SU-DHL-6 (cell line): ENCODE measurements at regions not wholly inside any gene's neighbourhood (a gene's known extent, or its start where the extent isn't known, plus 50 kb on each side); places are given as distances from the start of the nearest gene placed in this dataset.

Experiments
- H2AFZ ChIP-seq: fragments of 200-600 bp; sonication (generic); 2 replicates; pipeline ENCODE4 v1.6.1; 2014; ENCODE audit warnings: low read depth, mild to moderate bottlenecking, moderate library complexity, mixed read lengths, antibody characterized with exemption, low read length; ENCODE audit not compliant: severe bottlenecking
- H3F3A ChIP-seq: fragments of 200-600 bp; shearing (Covaris generic); 2 replicates; pipeline ENCODE4 v1.6.0; 2016; ENCODE audit warnings: antibody characterized with exemption, mild to moderate bottlenecking; ENCODE audit not compliant: insufficient read depth
- H3K27ac ChIP-seq: fragments of 200-600 bp; sonication (generic); 2 replicates; pipeline ENCODE4 v1.5.1; 2016; ENCODE audit warnings: low read depth, mild to moderate bottlenecking, low read length, moderate library complexity, mixed read lengths
- H3K27me3 ChIP-seq: fragments of 200-600 bp; sonication (generic), shearing (Covaris generic); 2 replicates; pipeline ENCODE4 v1.6.0; 2014; ENCODE audit warnings: mild to moderate bottlenecking, low read length
- H3K36me3 ChIP-seq: fragments of 200-600 bp; sonication (generic); 2 replicates; pipeline ENCODE4 v1.6.1; 2014; ENCODE audit warnings: mild to moderate bottlenecking, low read length, mixed read lengths
- H3K4me2 ChIP-seq: fragments of 300-600, 200-600 bp; shearing (Covaris generic), sonication (generic); 2 replicates; pipeline ENCODE4 v1.6.0; 2014; ENCODE audit warnings: low read length, low read depth, mild to moderate bottlenecking; ENCODE audit not compliant: poor library complexity, severe bottlenecking
- H3K4me3 ChIP-seq: fragments of 200-600 bp; sonication (generic); 2 replicates; pipeline ENCODE4 v1.5.1; 2014; ENCODE audit warnings: antibody characterized with exemption, low read length, mild to moderate bottlenecking, mixed read lengths; ENCODE audit not compliant: insufficient read depth, poor library complexity, severe bottlenecking
- H3K79me2 ChIP-seq: fragments of 200-600 bp; sonication (generic); 2 replicates; pipeline ENCODE4 v1.6.1; 2014; ENCODE audit warnings: mild to moderate bottlenecking, low read length, moderate library complexity; ENCODE audit not compliant: insufficient read depth
- H3K9ac ChIP-seq: fragments of 200-600 bp; sonication (generic); 2 replicates; pipeline ENCODE4 v1.7.0; 2014; ENCODE audit warnings: mild to moderate bottlenecking, low read length
- H3K9me2 ChIP-seq: fragments of 200-600 bp; sonication (generic); replicated peaks from 2 replicates; pipeline ENCODE4 v1.6.1; 2014; ENCODE audit warnings: low read length; ENCODE audit not compliant: insufficient read depth
- H3K9me3 ChIP-seq: fragments of 200-600 bp; sonication (generic); 2 replicates; pipeline ENCODE4 v1.6.1; 2014; ENCODE audit warnings: low read length, mixed read lengths; ENCODE audit not compliant: insufficient read depth
- H4K20me1 ChIP-seq: fragments of 200-600 bp; sonication (generic); 2 replicates; pipeline ENCODE4 v1.6.1; 2014; ENCODE audit warnings: low read depth, mild to moderate bottlenecking, antibody characterized with exemption, low read length, moderate library complexity, mixed read lengths
- EZH2phosphoT487 ChIP-seq: fragments of 200-600 bp; sonication (generic), shearing (Covaris generic); conservative IDR thresholded peaks from 2 replicates; pipeline ENCODE4 v1.6.1; 2018; ENCODE audit warnings: mild to moderate bottlenecking, antibody characterized with exemption, low read length, moderate library complexity, mixed read lengths
- TF ChIP-seq, protein P1 (sequence below): fragments of 200-600 bp; sonication (generic); IDR thresholded peaks from one replicate; pipeline ENCODE4 v1.5.1; 2017; ENCODE audit warnings: antibody characterized with exemption, mild to moderate bottlenecking, low read length, moderate library complexity; ENCODE audit not compliant: insufficient read depth, poor library complexity, severe bottlenecking

DNA sequence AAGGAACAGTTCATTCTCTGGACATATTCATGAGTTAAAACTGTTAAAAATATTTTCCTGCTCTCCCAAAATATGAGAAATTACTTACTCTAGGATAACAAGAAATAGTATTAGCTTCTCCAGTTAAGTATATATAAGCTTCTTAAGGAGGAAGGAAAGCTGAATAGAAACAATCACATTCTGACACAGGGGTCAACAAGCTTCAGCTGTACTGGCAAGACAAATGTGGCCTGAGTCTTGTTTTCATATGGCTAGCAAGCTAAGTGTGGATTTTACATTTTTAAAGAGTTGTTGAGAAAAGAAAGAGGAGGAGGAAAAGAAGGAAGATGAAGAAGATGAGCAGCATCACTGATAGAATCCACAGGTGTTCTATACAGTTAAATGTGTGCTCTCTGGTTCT, 313.8 kb downstream of the ZPLD1 start:
- Histone ChIP-seq H3K4me3 (no peak overlapping the region), H3K27me3 (no peaks in the 10 kb centered on the region), H3K27ac (no peak overlapping the region), H3K4me2 (no peak overlapping the region), H3K36me3 (no peaks in the 10 kb centered on the region), H3K9ac (no peak overlapping the region), H3K9me2 (no peaks in the 10 kb centered on the region), H3F3A (no peaks in the 10 kb centered on the region), H2AFZ (no peak overlapping the region), H4K20me1 (no peaks in the 10 kb centered on the region), H3K9me3 (no peaks in the 10 kb centered on the region), H3K79me2 (no peaks in the 10 kb centered on the region)
- TF ChIP-seq, protein P1, sequence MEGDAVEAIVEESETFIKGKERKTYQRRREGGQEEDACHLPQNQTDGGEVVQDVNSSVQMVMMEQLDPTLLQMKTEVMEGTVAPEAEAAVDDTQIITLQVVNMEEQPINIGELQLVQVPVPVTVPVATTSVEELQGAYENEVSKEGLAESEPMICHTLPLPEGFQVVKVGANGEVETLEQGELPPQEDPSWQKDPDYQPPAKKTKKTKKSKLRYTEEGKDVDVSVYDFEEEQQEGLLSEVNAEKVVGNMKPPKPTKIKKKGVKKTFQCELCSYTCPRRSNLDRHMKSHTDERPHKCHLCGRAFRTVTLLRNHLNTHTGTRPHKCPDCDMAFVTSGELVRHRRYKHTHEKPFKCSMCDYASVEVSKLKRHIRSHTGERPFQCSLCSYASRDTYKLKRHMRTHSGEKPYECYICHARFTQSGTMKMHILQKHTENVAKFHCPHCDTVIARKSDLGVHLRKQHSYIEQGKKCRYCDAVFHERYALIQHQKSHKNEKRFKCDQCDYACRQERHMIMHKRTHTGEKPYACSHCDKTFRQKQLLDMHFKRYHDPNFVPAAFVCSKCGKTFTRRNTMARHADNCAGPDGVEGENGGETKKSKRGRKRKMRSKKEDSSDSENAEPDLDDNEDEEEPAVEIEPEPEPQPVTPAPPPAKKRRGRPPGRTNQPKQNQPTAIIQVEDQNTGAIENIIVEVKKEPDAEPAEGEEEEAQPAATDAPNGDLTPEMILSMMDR: no peak
- TF ChIP-seq EZH2phosphoT487: no peak

DNA sequence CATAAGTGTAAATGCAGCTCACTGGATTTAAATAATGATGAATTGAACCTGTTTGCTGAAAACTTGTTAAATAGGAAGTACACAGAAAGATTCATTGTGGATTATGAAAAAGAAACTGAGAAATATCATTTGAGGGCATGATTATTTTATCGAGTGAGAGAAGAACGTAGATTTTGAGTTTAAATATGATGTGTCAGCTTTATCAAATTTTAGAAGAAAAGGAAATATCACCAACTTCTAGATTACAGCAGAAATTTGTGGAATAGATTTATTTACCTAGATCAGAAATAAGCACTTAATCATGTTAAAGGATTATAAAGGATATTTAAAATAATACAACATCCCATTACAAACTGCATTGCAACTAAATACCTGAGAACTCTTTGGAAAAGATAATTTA, 315.5 kb downstream of the ZPLD1 start:
- no peak for TF ChIP-seq EZH2phosphoT487
- TF ChIP-seq, protein P1: no peak
- Histone ChIP-seq H3K4me2 (no peak overlapping the region), H3F3A (no peaks in the 10 kb centered on the region), H3K79me2 (no peaks in the 10 kb centered on the region), H3K27me3 (no peaks in the 10 kb centered on the region), H4K20me1 (no peaks in the 10 kb centered on the region), H3K9ac (no peak overlapping the region), H3K36me3 (no peaks in the 10 kb centered on the region), H3K9me3 (no peaks in the 10 kb centered on the region), H3K27ac (no peak overlapping the region), H2AFZ (no peak overlapping the region), H3K4me3 (no peak overlapping the region), H3K9me2 (no peaks in the 10 kb centered on the region)

DNA sequence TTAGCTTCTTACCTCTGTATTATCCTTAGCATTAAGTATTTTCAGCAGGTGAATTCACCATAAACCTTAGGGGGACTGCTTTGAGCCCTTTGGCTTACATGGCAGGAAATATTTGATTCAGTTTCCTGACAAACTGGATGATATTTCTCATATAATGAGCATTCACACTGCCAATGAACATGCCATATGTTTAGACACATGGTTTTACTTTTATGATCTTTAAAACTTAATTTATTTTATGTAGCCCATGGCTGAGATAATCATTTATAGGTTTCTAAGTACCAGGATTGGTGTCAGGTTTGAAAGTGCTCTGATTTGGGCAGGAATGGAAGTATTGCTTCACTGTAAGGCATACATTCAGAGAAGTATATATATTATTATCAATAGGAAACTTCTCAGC, 319.1 kb downstream of the ZPLD1 start:
- Histone ChIP-seq H2AFZ (no peak overlapping the region), H3K27ac (no peak overlapping the region), H4K20me1 (no peaks in the 10 kb centered on the region), H3K4me3 (no peak overlapping the region), H3K9ac (no peak overlapping the region), H3K9me2 (no peaks in the 10 kb centered on the region), H3K36me3 (no peaks in the 10 kb centered on the region), H3K9me3 (no peaks in the 10 kb centered on the region), H3K27me3 (no peaks in the 10 kb centered on the region), H3K79me2 (no peaks in the 10 kb centered on the region), H3K4me2 (no peak overlapping the region), H3F3A (no peaks in the 10 kb centered on the region)
- TF ChIP-seq EZH2phosphoT487: no peak
- TF ChIP-seq, protein P1: no peak

DNA sequence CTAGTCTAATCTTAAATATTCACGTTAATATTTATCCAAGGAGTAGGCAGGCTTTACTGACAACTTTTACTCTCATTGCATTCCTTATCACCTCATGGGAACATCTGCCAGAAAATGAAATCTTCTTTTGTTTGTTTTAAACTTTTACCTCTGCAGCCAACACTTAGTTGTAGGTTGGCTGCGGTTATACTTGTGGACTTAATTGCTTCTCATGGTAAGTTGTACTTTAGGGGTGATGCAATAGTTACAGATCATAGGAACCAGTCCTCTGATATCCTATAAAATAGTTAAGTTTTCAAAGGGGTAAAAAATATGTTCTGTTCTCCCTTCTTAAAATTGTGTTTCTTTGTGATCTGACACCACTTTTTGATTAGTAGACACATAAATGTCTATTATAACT, 321.9 kb downstream of the ZPLD1 start:
- no peaks in the 10 kb centered on the region for H3K9me3 ChIP-seq
- no peak overlapping the region for H3K9ac ChIP-seq
- H3F3A ChIP-seq: no peaks in the 10 kb centered on the region
- H3K4me2 ChIP-seq: no peak overlapping the region
- no peaks in the 10 kb centered on the region for H3K79me2 ChIP-seq
- no peaks in the 10 kb centered on the region for H3K27me3 ChIP-seq
- H3K27ac ChIP-seq: no peak overlapping the region
- H3K4me3 ChIP-seq: no peak overlapping the region
- no peak overlapping the region for H2AFZ ChIP-seq
- H4K20me1 ChIP-seq: no peaks in the 10 kb centered on the region
- H3K36me3 ChIP-seq: no peaks in the 10 kb centered on the region
- no peaks in the 10 kb centered on the region for H3K9me2 ChIP-seq
- TF ChIP-seq, protein P1: no peak
- no peak for TF ChIP-seq EZH2phosphoT487
